ENCODE measurements at regions not wholly inside any gene's neighbourhood (a gene's known extent, or its start where the extent isn't known, plus 50 kb on each side); places are given as distances from the start of the nearest gene placed in this dataset.

GRCh38 chr2:56018267-56018666 is 94.7 kb upstream of the EFEMP1 start:
- Histone ChIP-seq H3K18ac (ENCODE audit: low read depth, low read length) (no peak overlapping the region), H2BK120ac (ENCODE audit: low read depth, low read length) (no peak overlapping the region), H2AK9ac (replicated peaks; ENCODE audit: low read depth, low read length, poor library complexity) (no peak overlapping the region), H3K9me3 (ENCODE audit: control insufficient read depth, insufficient read depth, low read length) (no peaks in the 10 kb centered on the region), H3K9ac (ENCODE audit: low read depth, low read length) (no peak overlapping the region), H3K4me1 (ENCODE audit: control insufficient read depth, insufficient read depth, low read length) (no peaks in the 10 kb centered on the region), H3K4me3 (ENCODE audit: insufficient read depth, low read depth, low read length) (no peak overlapping the region), H3K4ac (ENCODE audit: low read depth, low read length) (no peak overlapping the region), H2BK20ac (ENCODE audit: low read depth, low read length) (no peak overlapping the region), H4K91ac (ENCODE audit: insufficient read depth, low read depth, low read length) (no peak overlapping the region), H2AFZ (replicated peaks; ENCODE audit: low read length, poor library complexity) (no peak overlapping the region), H3K4me2 (ENCODE audit: low read depth, low read length) (no peak overlapping the region), H2BK5ac (ENCODE audit: low read depth, low read length, poor library complexity, severe bottlenecking) (no peak overlapping the region), H3K27ac (ENCODE audit: insufficient read depth, low read length) (no peak overlapping the region), H2BK15ac (ENCODE audit: low read depth, low read length) (no peak overlapping the region), H3K56ac (ENCODE audit: extremely low read depth, insufficient read depth, low read length) (no peak overlapping the region), H3K27me3 (ENCODE audit: control insufficient read depth, insufficient read depth, low read length) (peaks cover 11% of the 10 kb centered on the region), H4K8ac (ENCODE audit: low read depth in 2 of 2, low read length in 2 of 2) (no peak overlapping the region), H3K36me3 (ENCODE audit: control insufficient read depth, insufficient read depth, low read length) (no peaks in the 10 kb centered on the region), H3K79me1 (ENCODE audit: low read depth in 1 of 2, low read length in 2 of 2) (no peaks in the 10 kb centered on the region), H3K14ac (replicated peaks; ENCODE audit: low read depth, low read length) (no peak overlapping the region), H4K20me1 (ENCODE audit: insufficient read depth, low read length) (no peaks in the 10 kb centered on the region), H3K9me1 (ENCODE audit: insufficient read depth, low read length) (no peaks in the 10 kb centered on the region), H3K23ac (ENCODE audit: low read depth, low read length) (no peak overlapping the region), H4K5ac (ENCODE audit: low read depth, low read length) (no peak overlapping the region), H2AK5ac (ENCODE audit: low read depth, low read length) (no peak overlapping the region)
- POLR2A ChIA-PET (ENCODE audit: unreplicated experiment): interaction anchor here (0.7 kb wide), 1 partner anchor 9 kb away, joined by 8 read pairs; no protein-coding TSS in a partner anchor
- DNase-seq: no peak
- intact Hi-C loops (cut with micrococcal nuclease) (no loop called here), dilution Hi-C loops (cut with HindIII; ENCODE audit: low sequenced_read_pairs, unreplicated experiment) (loop anchor here (25.0 kb wide), 1 partner anchor 306 kb away; no protein-coding TSS in a partner anchor), in situ Hi-C loops (cut with MboI; ENCODE audit: low sequenced_read_pairs) (no loop called here)
- ATAC-seq (ENCODE audit: low read depth): no peak
- TF ChIP-seq NFE2L2 (IDR thresholded peaks at IDR 0.05; ENCODE audit: low read depth, low read length) (no peak), SMC3 (IDR thresholded peaks at IDR 0.05; ENCODE audit: low read depth, low read length) (no peak), RFX5 (IDR thresholded peaks at IDR 0.05; ENCODE audit: low read depth, low read length) (no peak), MAZ (IDR thresholded peaks at IDR 0.05; ENCODE audit: borderline replicate concordance, low read depth, low read length) (no peak), MXI1 (IDR thresholded peaks at IDR 0.05; ENCODE audit: borderline replicate concordance, low read depth, low read length) (no peak), FOS (IDR thresholded peaks at IDR 0.05; ENCODE audit: low read depth, low read length) (no peak), MAFK (IDR thresholded peaks at IDR 0.05; ENCODE audit: low read depth, low read length) (no peak), BHLHE40 (IDR thresholded peaks at IDR 0.05; ENCODE audit: low read depth, low read length) (no peak), CHD1 (IDR thresholded peaks at IDR 0.05; ENCODE audit: low read depth, low read length) (no peak), RAD21 (IDR thresholded peaks at IDR 0.05; ENCODE audit: low read length) (no peak), RCOR1 (IDR thresholded peaks at IDR 0.05; ENCODE audit: insufficient replicate concordance, low read length) (no peak), POLR2A (IDR thresholded peaks at IDR 0.05; ENCODE audit: low read depth, low read length) (no peak)
- TF ChIP-seq, protein P1, sequence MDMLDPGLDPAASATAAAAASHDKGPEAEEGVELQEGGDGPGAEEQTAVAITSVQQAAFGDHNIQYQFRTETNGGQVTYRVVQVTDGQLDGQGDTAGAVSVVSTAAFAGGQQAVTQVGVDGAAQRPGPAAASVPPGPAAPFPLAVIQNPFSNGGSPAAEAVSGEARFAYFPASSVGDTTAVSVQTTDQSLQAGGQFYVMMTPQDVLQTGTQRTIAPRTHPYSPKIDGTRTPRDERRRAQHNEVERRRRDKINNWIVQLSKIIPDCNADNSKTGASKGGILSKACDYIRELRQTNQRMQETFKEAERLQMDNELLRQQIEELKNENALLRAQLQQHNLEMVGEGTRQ (IDR thresholded peaks at IDR 0.05; ENCODE audit: low read depth, low read length): no peak
- TF ChIP-seq, protein P2, sequence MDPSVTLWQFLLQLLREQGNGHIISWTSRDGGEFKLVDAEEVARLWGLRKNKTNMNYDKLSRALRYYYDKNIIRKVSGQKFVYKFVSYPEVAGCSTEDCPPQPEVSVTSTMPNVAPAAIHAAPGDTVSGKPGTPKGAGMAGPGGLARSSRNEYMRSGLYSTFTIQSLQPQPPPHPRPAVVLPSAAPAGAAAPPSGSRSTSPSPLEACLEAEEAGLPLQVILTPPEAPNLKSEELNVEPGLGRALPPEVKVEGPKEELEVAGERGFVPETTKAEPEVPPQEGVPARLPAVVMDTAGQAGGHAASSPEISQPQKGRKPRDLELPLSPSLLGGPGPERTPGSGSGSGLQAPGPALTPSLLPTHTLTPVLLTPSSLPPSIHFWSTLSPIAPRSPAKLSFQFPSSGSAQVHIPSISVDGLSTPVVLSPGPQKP (IDR thresholded peaks at IDR 0.05; ENCODE audit: borderline replicate concordance, low read depth, low read length): no peak
- TF ChIP-seq, protein P3, sequence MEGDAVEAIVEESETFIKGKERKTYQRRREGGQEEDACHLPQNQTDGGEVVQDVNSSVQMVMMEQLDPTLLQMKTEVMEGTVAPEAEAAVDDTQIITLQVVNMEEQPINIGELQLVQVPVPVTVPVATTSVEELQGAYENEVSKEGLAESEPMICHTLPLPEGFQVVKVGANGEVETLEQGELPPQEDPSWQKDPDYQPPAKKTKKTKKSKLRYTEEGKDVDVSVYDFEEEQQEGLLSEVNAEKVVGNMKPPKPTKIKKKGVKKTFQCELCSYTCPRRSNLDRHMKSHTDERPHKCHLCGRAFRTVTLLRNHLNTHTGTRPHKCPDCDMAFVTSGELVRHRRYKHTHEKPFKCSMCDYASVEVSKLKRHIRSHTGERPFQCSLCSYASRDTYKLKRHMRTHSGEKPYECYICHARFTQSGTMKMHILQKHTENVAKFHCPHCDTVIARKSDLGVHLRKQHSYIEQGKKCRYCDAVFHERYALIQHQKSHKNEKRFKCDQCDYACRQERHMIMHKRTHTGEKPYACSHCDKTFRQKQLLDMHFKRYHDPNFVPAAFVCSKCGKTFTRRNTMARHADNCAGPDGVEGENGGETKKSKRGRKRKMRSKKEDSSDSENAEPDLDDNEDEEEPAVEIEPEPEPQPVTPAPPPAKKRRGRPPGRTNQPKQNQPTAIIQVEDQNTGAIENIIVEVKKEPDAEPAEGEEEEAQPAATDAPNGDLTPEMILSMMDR (conservative IDR thresholded peaks at IDR 0.05; ENCODE audit: low read depth, low read length): no peak
- no TSS peak for BruUV-seq (replicated peaks)
- CTCF ChIA-PET: no interaction called here
- WGBS, 2 experiments (ENCODE audit: extremely low coverage in 2 of 2, insufficient read length in 1 of 2): no CpG with 5 or more reads among the region's 8 CpGs

Data from IMR-90 (cell line).